Nephron (organoid): ENCODE measurements at regions not wholly inside any gene's neighbourhood (a gene's known extent, or its start where the extent isn't known, plus 50 kb on each side); places are given as distances from the start of the nearest gene placed in this dataset.

ENCODE experiments used
- H3K27ac Mint-ChIP-seq, 3 experiments: 2 replicates each; pipeline ENCODE4 v1.8.0; 2020; ENCODE audit warnings: mixed read lengths in 3 of 3, mild to moderate bottlenecking in 2 of 3, moderate library complexity in 1 of 3
- H3K27me3 Mint-ChIP-seq: 2 replicates; pipeline ENCODE4 v1.8.0; 2021; ENCODE audit warnings: low read depth, mild to moderate bottlenecking, moderate library complexity, mixed read lengths
- H3K36me3 Mint-ChIP-seq: 2 replicates; pipeline ENCODE4 v1.8.0; 2020; ENCODE audit warnings: low read depth, mixed read lengths
- H3K4me1 Mint-ChIP-seq: 2 replicates; pipeline ENCODE4 v1.8.0; 2020; ENCODE audit warnings: mixed read lengths
- H3K4me3 Mint-ChIP-seq, 3 experiments: 2 replicates each; pipeline ENCODE4 v1.8.0; 2020; ENCODE audit warnings: mild to moderate bottlenecking in 3 of 3, mixed read lengths in 3 of 3, moderate library complexity in 2 of 3
- H3K9me3 Mint-ChIP-seq: 2 replicates; pipeline ENCODE4 v1.8.0; 2020; ENCODE audit warnings: mixed read lengths
- CTCF ChIP-seq, 3 experiments: fragments of 200-600 bp; sonication (generic); IDR thresholded peaks; one replicate each; pipeline ENCODE4 v1.5.0; 2021; ENCODE audit warnings: antibody characterized with exemption in 3 of 3; ENCODE audit not compliant: unreplicated experiment in 3 of 3

- no peak overlapping the region for H3K4me3 Mint-ChIP-seq
- TF ChIP-seq CTCF (IDR thresholded peaks at IDR 0.05; ENCODE audit: unreplicated experiment in 3 of 3), result no peak
- no peak overlapping the region for H3K27ac Mint-ChIP-seq
- H3K9me3 Mint-ChIP-seq, result peaks cover 3% of the 10 kb centered on the region
- no peaks in the 10 kb centered on the region for H3K4me1 Mint-ChIP-seq
- H3K27me3 Mint-ChIP-seq, result peaks cover 16% of the 10 kb centered on the region
- H3K36me3 Mint-ChIP-seq, result no peaks in the 10 kb centered on the region
These were observed 193.9 kb downstream of the MED10 start for GRCh38 chr5:6184481-6184880.

DNA sequence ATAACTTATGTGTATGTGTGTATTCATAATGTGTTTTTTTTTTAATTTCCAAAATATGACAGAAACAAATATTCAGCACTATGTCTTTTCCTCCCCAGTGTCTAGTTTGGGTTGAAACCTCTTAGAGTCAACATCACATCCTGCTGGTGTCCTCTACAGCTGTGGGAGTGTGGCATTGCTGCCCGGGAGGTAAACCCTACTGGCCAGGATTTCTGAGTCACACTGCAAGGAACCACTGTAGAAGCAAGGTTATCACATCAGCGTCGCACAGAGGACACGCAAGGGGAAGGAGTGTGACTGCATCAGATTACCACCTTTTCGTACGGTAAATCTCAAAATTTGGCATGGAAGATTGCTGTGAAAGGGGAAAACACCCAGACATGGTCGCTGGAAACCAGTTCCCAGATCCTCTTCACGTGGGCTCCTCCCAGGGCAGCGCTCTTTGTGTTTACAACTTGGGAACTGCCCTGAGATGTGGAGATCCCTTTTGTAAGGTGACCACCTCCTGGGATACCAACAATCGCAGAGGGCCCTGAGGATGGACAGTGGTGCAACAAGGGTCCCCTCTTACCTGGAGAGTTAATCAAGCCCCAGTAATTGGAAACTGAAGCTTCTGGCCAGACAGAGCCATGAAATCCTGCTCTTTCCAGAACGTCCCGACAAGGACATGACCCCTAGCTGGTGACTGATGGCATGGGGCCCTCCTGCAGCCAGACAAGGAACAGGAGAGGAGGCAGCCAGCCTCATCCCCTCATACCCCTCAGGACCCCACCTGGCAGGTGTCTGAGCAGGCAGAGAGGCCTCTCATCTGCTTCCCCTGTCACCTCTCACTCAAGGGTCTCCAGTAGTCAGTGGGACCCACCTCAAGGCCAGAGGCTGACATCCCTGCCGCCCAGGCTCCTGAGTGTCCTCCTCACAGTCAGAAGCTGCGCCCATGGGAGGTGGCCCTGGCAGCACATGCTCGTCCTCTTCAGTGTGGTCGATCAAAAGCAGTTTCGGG lies 194.7 kb downstream of the MED10 start:
- H3K4me3 Mint-ChIP-seq, result no peak overlapping the region
- no peak overlapping the region for H3K27ac Mint-ChIP-seq
- no peak for TF ChIP-seq CTCF (IDR thresholded peaks at IDR 0.05; ENCODE audit: unreplicated experiment in 3 of 3)
- H3K27me3 Mint-ChIP-seq, result peaks cover 16% of the 10 kb centered on the region
- H3K4me1 Mint-ChIP-seq, result peaks cover 6% of the 10 kb centered on the region
- H3K36me3 Mint-ChIP-seq, result no peaks in the 10 kb centered on the region
- H3K9me3 Mint-ChIP-seq, result peaks cover 3% of the 10 kb centered on the region

DNA sequence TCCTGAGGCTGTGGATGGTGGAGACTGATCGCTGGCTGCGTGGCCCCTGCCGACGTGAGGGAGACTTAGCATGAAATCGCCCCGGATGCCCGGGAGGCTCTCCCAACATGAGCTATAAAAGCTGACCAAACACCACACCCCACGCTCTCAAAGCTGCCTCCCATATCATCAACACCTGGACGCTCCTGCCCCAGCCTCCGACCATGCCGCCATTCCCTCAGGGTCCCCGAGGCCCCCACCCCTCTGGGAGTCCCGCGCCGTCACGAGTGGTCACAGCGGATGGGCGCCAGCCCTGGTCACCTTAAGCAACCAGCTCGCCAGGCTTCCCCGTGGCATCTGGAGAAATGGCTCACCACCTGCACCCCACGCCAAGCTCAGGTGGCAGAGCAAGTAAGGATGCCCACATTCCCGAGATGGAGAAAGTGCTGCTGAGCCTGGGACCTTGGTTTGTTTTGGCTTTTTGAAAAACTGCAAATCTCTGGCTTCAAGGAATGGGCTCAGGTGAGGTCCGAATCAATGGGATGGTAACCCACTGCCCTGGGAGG lies 196.0 kb downstream of the MED10 start:
- no peak overlapping the region for H3K27ac Mint-ChIP-seq
- H3K36me3 Mint-ChIP-seq, result no peaks in the 10 kb centered on the region
- no peak for TF ChIP-seq CTCF (IDR thresholded peaks at IDR 0.05; ENCODE audit: unreplicated experiment in 3 of 3)
- H3K4me1 Mint-ChIP-seq, result peaks cover 6% of the 10 kb centered on the region
- H3K9me3 Mint-ChIP-seq, result peaks cover 3% of the 10 kb centered on the region
- peaks cover 16% of the 10 kb centered on the region for H3K27me3 Mint-ChIP-seq
- H3K4me3 Mint-ChIP-seq, result no peak overlapping the region

- peaks cover 3% of the 10 kb centered on the region for H3K9me3 Mint-ChIP-seq
- peaks cover 16% of the 10 kb centered on the region for H3K27me3 Mint-ChIP-seq
- H3K4me3 Mint-ChIP-seq, result no peak overlapping the region
- no peaks in the 10 kb centered on the region for H3K36me3 Mint-ChIP-seq
- no peak overlapping the region for H3K27ac Mint-ChIP-seq
- H3K4me1 Mint-ChIP-seq, result peaks cover 6% of the 10 kb centered on the region
- no peak for TF ChIP-seq CTCF (IDR thresholded peaks at IDR 0.05; ENCODE audit: unreplicated experiment in 3 of 3)
These were observed 196.5 kb downstream of the MED10 start for GRCh38 chr5:6181871-6182270.

- no peak overlapping the region for H3K4me3 Mint-ChIP-seq
- no peak for TF ChIP-seq CTCF (IDR thresholded peaks at IDR 0.05; ENCODE audit: unreplicated experiment in 3 of 3)
- H3K9me3 Mint-ChIP-seq, result peaks cover 3% of the 10 kb centered on the region
- peaks cover 6% of the 10 kb centered on the region for H3K4me1 Mint-ChIP-seq
- no peak overlapping the region for H3K27ac Mint-ChIP-seq
- peaks cover 16% of the 10 kb centered on the region for H3K27me3 Mint-ChIP-seq
- H3K36me3 Mint-ChIP-seq, result no peaks in the 10 kb centered on the region
These were observed 197.1 kb downstream of the MED10 start for GRCh38 chr5:6181147-6181729.
